GM23338 (cell line): ENCODE measurements at regions not wholly inside any gene's neighbourhood (a gene's known extent, or its start where the extent isn't known, plus 50 kb on each side); places are given as distances from the start of the nearest gene placed in this dataset.

Experiments used
- ATAC-seq: fragments of 200-7000 bp; cut with Tn5 transposase; 3 replicates; pipeline ENCODE4 v1.9.1; 2020
- DNase-seq: peaks from one replicate; pipeline ENCODE4 v3.0.0-alpha.2; 2015; ENCODE audit warnings: low spot score
- H2AFZ ChIP-seq: fragments of 200-600 bp; sonication (generic); 2 replicates; pipeline ENCODE4 v1.8.0; 2016; ENCODE audit warnings: antibody characterized with exemption, mild to moderate bottlenecking, moderate library complexity
- H3F3A ChIP-seq: fragments of 200-600 bp; sonication (generic); replicated peaks from 2 replicates; pipeline ENCODE4 v1.8.0; 2017; ENCODE audit warnings: antibody characterized with exemption, mixed run types, low read depth
- H3K27ac ChIP-seq: fragments of 200-600 bp; sonication (generic); 2 replicates; pipeline ENCODE4 v1.6.1; 2016; ENCODE audit warnings: low read depth
- H3K27me3 ChIP-seq: fragments of 200-600 bp; sonication (generic); 2 replicates; pipeline ENCODE4 v1.8.0; 2016; ENCODE audit warnings: mild to moderate bottlenecking, mixed run types, moderate library complexity; ENCODE audit not compliant: insufficient read depth
- H3K36me3 ChIP-seq: fragments of 200-600 bp; sonication (generic); 2 replicates; pipeline ENCODE4 v1.8.0; 2016; ENCODE audit warnings: mild to moderate bottlenecking; ENCODE audit not compliant: insufficient read depth
- H3K4me1 ChIP-seq: fragments of 200-600 bp; sonication (generic); 2 replicates; pipeline ENCODE4 v1.8.0; 2016; ENCODE audit warnings: mild to moderate bottlenecking, moderate library complexity; ENCODE audit not compliant: insufficient read depth
- H3K4me2 ChIP-seq: fragments of 200-600 bp; sonication (generic); 2 replicates; pipeline ENCODE4 v1.7.1; 2017; ENCODE audit warnings: mixed run types
- H3K4me3 ChIP-seq: fragments of 200-600 bp; sonication (generic); 2 replicates; pipeline ENCODE4 v1.6.1; 2016; ENCODE audit warnings: mixed run types
- H3K79me2 ChIP-seq: fragments of 200-600 bp; sonication (generic); replicated peaks from 2 replicates; pipeline ENCODE4 v1.8.0; 2017; ENCODE audit warnings: mild to moderate bottlenecking; ENCODE audit not compliant: insufficient read depth
- H3K9me2 ChIP-seq: fragments of 200-600 bp; sonication (generic); 2 replicates; pipeline ENCODE4 v1.8.0; 2017; ENCODE audit not compliant: insufficient read depth
- H4K20me1 ChIP-seq: fragments of 200-600 bp; sonication (generic); replicated peaks from 2 replicates; pipeline ENCODE4 v1.8.0; 2017; ENCODE audit warnings: mild to moderate bottlenecking; ENCODE audit not compliant: insufficient read depth
- H3K27ac Mint-ChIP-seq: 2 replicates; pipeline ENCODE4 v1.8.0; 2020; ENCODE audit warnings: inconsistent platforms, mild to moderate bottlenecking, moderate library complexity, mixed read lengths
- H3K27me3 Mint-ChIP-seq: 3 replicates; pipeline ENCODE4 v1.8.0; 2022; ENCODE audit warnings: low read depth, mild to moderate bottlenecking, moderate library complexity, mixed read lengths, inconsistent platforms; ENCODE audit not compliant: insufficient read depth, poor library complexity
- H3K36me3 Mint-ChIP-seq: 3 replicates; pipeline ENCODE4 v1.8.0; 2021; ENCODE audit warnings: low read depth, mild to moderate bottlenecking, inconsistent platforms, moderate library complexity, mixed read lengths
- H3K4me1 Mint-ChIP-seq: 3 replicates; pipeline ENCODE4 v1.8.0; 2020; ENCODE audit warnings: mild to moderate bottlenecking, inconsistent platforms, mixed read lengths
- H3K4me3 Mint-ChIP-seq: 3 replicates; pipeline ENCODE4 v1.8.0; 2021; ENCODE audit warnings: moderate library complexity, mild to moderate bottlenecking, inconsistent platforms, mixed read lengths
- H3K9me3 Mint-ChIP-seq: 3 replicates; pipeline ENCODE4 v1.8.0; 2020; ENCODE audit warnings: moderate library complexity, mild to moderate bottlenecking, inconsistent platforms, mixed read lengths
- CREB1 ChIP-seq: fragments of 250-450 bp; sonication (Bioruptor Pico); IDR thresholded peaks from 2 replicates; pipeline ENCODE4 v1.5.0; 2020; ENCODE audit warnings: low read depth, mild to moderate bottlenecking, moderate library complexity
- CTCF ChIP-seq, 2 experiments: fragments of 200-600 bp in 1 of 2; sonication (generic) in 1 of 2; conservative IDR thresholded peaks; 2 replicates each; pipeline versions ENCODE4 v1.5.1 to v1.6.1; 2016 to 2017; ENCODE audit warnings: antibody characterized with exemption in 2 of 2, low read depth in 2 of 2, mild to moderate bottlenecking in 2 of 2, moderate library complexity in 1 of 2
- EZH2phosphoT487 ChIP-seq: fragments of 200-600 bp; sonication (generic); IDR thresholded peaks from one replicate; pipeline ENCODE4 v1.8.1; 2018; ENCODE audit warnings: antibody characterized with exemption; ENCODE audit not compliant: unreplicated experiment
- JUNB ChIP-seq: IDR thresholded peaks from one replicate; pipeline ENCODE4 v1.6.1; 2016; ENCODE audit warnings: antibody characterized with exemption; ENCODE audit not compliant: unreplicated experiment
- STAT1 ChIP-seq: IDR thresholded peaks from one replicate; pipeline ENCODE4 v1.6.1; 2016; ENCODE audit warnings: antibody characterized with exemption; ENCODE audit not compliant: unreplicated experiment
- ZNF114 ChIP-seq: fragments of 250-450 bp; sonication (Bioruptor Pico); IDR thresholded peaks from 2 replicates; pipeline ENCODE4 v1.5.0; 2020; ENCODE audit warnings: mild to moderate bottlenecking, moderate library complexity
- ZNF462 ChIP-seq: fragments of 250-450 bp; sonication (Bioruptor Pico); IDR thresholded peaks from 2 replicates; pipeline ENCODE4 v1.5.0; 2020; ENCODE audit warnings: mild to moderate bottlenecking, moderate library complexity
- TF ChIP-seq, protein P1 (sequence below): IDR thresholded peaks from 2 replicates; pipeline ENCODE4 v1.6.1; 2016; ENCODE audit warnings: antibody characterized with exemption
- TF ChIP-seq, protein P2 (sequence below): IDR thresholded peaks from one replicate; pipeline ENCODE4 v1.6.1; 2018; ENCODE audit warnings: antibody characterized with exemption; ENCODE audit not compliant: unreplicated experiment

GRCh38 chr2:40721595-40721994 lies 269.7 kb upstream of the SLC8A1 start:
- Histone ChIP-seq H3K27ac (no peak overlapping the region), H3K9me2 (no peaks in the 10 kb centered on the region), H4K20me1 (no peaks in the 10 kb centered on the region), H3K4me1 (no peaks in the 10 kb centered on the region), H3K36me3 (no peaks in the 10 kb centered on the region), H3F3A (no peaks in the 10 kb centered on the region), H3K4me2 (no peak overlapping the region), H3K79me2 (no peaks in the 10 kb centered on the region), H3K4me3 (no peak overlapping the region), H3K27me3 (no peaks in the 10 kb centered on the region), H2AFZ (no peak overlapping the region)
- Mint-ChIP-seq H3K9me3 (peaks cover 8% of the 10 kb centered on the region; the same call in 1 of the 3 replicates), H3K36me3 (0 out of 3 replicates have a peak, but pooled peaks cover 3% of the 10 kb centered on the region), H3K27ac (no peak overlapping the region), H3K4me1 (no peaks in the 10 kb centered on the region), H3K4me3 (no peak overlapping the region), H3K27me3 (no peaks in the 10 kb centered on the region)
- no peak for ATAC-seq
- TF ChIP-seq, protein P1, sequence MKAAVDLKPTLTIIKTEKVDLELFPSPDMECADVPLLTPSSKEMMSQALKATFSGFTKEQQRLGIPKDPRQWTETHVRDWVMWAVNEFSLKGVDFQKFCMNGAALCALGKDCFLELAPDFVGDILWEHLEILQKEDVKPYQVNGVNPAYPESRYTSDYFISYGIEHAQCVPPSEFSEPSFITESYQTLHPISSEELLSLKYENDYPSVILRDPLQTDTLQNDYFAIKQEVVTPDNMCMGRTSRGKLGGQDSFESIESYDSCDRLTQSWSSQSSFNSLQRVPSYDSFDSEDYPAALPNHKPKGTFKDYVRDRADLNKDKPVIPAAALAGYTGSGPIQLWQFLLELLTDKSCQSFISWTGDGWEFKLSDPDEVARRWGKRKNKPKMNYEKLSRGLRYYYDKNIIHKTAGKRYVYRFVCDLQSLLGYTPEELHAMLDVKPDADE, result no peak
- TF ChIP-seq ZNF114 (CRISPR knock-in tag) (no peak), ZNF462 (CRISPR knock-in tag) (no peak), EZH2phosphoT487 (no peak), CTCF (conservative IDR thresholded peaks at IDR 0.05; ENCODE audit: low read depth in 2 of 2) (no peak), STAT1 (no peak), CREB1 (CRISPR knock-in tag) (no peak), JUNB (no peak)
- TF ChIP-seq, protein P2, sequence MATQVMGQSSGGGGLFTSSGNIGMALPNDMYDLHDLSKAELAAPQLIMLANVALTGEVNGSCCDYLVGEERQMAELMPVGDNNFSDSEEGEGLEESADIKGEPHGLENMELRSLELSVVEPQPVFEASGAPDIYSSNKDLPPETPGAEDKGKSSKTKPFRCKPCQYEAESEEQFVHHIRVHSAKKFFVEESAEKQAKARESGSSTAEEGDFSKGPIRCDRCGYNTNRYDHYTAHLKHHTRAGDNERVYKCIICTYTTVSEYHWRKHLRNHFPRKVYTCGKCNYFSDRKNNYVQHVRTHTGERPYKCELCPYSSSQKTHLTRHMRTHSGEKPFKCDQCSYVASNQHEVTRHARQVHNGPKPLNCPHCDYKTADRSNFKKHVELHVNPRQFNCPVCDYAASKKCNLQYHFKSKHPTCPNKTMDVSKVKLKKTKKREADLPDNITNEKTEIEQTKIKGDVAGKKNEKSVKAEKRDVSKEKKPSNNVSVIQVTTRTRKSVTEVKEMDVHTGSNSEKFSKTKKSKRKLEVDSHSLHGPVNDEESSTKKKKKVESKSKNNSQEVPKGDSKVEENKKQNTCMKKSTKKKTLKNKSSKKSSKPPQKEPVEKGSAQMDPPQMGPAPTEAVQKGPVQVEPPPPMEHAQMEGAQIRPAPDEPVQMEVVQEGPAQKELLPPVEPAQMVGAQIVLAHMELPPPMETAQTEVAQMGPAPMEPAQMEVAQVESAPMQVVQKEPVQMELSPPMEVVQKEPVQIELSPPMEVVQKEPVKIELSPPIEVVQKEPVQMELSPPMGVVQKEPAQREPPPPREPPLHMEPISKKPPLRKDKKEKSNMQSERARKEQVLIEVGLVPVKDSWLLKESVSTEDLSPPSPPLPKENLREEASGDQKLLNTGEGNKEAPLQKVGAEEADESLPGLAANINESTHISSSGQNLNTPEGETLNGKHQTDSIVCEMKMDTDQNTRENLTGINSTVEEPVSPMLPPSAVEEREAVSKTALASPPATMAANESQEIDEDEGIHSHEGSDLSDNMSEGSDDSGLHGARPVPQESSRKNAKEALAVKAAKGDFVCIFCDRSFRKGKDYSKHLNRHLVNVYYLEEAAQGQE, result no peak
- no peak for DNase-seq
